ENCODE measurements at regions not wholly inside any gene's neighbourhood (a gene's known extent, or its start where the extent isn't known, plus 50 kb on each side); places are given as distances from the start of the nearest gene placed in this dataset.

GRCh38 chr5:4068171-4068570 lies 472.5 kb downstream of the IRX1 start:
- no peak for ATAC-seq
- no peak overlapping the region for H3K27ac ChIP-seq
- no peak for TF ChIP-seq POLR2A (IDR thresholded peaks at IDR 0.05)
- no peak for TF ChIP-seq EP300 (IDR thresholded peaks at IDR 0.05)
- no peak for TF ChIP-seq POLR2AphosphoS5 (IDR thresholded peaks at IDR 0.05)
- TF ChIP-seq CTCF (IDR thresholded peaks at IDR 0.05) = no peak
- no peak overlapping the region for H3K4me3 ChIP-seq
- WGBS, 2 donors (ENCODE audit: low coverage in 1 of 2) = 37 to 69% methylated on average over 6 of the region's 6 CpGs
- no peaks in the 10 kb centered on the region for H3K9me3 ChIP-seq
- H3K4me1 ChIP-seq = no peaks in the 10 kb centered on the region
- H3K27me3 ChIP-seq = peaks cover 6% of the 10 kb centered on the region
- H3K36me3 ChIP-seq = no peaks in the 10 kb centered on the region

- 57 to 85% methylated on average over 5 of the region's 5 CpGs for WGBS, 2 donors (ENCODE audit: low coverage in 1 of 2)
- H3K27ac ChIP-seq = no peak overlapping the region
- TF ChIP-seq POLR2A (IDR thresholded peaks at IDR 0.05) (no peak), EP300 (IDR thresholded peaks at IDR 0.05) (no peak), CTCF (IDR thresholded peaks at IDR 0.05) (no peak), POLR2AphosphoS5 (IDR thresholded peaks at IDR 0.05) (no peak)
- H3K27me3 ChIP-seq = peaks cover 7% of the 10 kb centered on the region
- H3K36me3 ChIP-seq = no peaks in the 10 kb centered on the region
- no peak for ATAC-seq
- H3K9me3 ChIP-seq = no peaks in the 10 kb centered on the region
- no peak overlapping the region for H3K4me3 ChIP-seq
- H3K4me1 ChIP-seq = no peaks in the 10 kb centered on the region
Observed at GRCh38 chr5:4078544-4078943, 482.9 kb downstream of the IRX1 start.

GRCh38 chr5:4079831-4080230 lies 484.2 kb downstream of the IRX1 start:
- Histone ChIP-seq H3K27me3 (peaks cover 7% of the 10 kb centered on the region), H3K4me3 (no peak overlapping the region), H3K36me3 (no peaks in the 10 kb centered on the region), H3K27ac (no peak overlapping the region), H3K9me3 (no peaks in the 10 kb centered on the region), H3K4me1 (no peaks in the 10 kb centered on the region)
- 0% methylated on average over 1 of the region's 1 CpG; no CpG with 5 or more reads in 1 of the 2 donors for WGBS, 2 donors (ENCODE audit: low coverage in 1 of 2)
- TF ChIP-seq CTCF (IDR thresholded peaks at IDR 0.05) (no peak), EP300 (IDR thresholded peaks at IDR 0.05) (no peak), POLR2AphosphoS5 (IDR thresholded peaks at IDR 0.05) (no peak), POLR2A (IDR thresholded peaks at IDR 0.05) (no peak)
- no peak for ATAC-seq

GRCh38 chr5:4080370-4080769 lies 484.7 kb downstream of the IRX1 start:
- TF ChIP-seq POLR2AphosphoS5 (IDR thresholded peaks at IDR 0.05) = no peak
- no peak for TF ChIP-seq POLR2A (IDR thresholded peaks at IDR 0.05)
- TF ChIP-seq CTCF (IDR thresholded peaks at IDR 0.05) = no peak
- no peak for TF ChIP-seq EP300 (IDR thresholded peaks at IDR 0.05)
- H3K4me3 ChIP-seq = no peak overlapping the region
- no peaks in the 10 kb centered on the region for H3K4me1 ChIP-seq
- peaks cover 7% of the 10 kb centered on the region for H3K27me3 ChIP-seq
- no peaks in the 10 kb centered on the region for H3K36me3 ChIP-seq
- H3K9me3 ChIP-seq = no peaks in the 10 kb centered on the region
- H3K27ac ChIP-seq = no peak overlapping the region
- ATAC-seq = no peak
- WGBS, 2 donors (ENCODE audit: low coverage in 1 of 2) = 70 to 95% methylated on average over 2 to 3 of the region's 3 CpGs

GRCh38 chr5:4081059-4081458 lies 485.4 kb downstream of the IRX1 start:
- no peak for TF ChIP-seq EP300 (IDR thresholded peaks at IDR 0.05)
- no peak for TF ChIP-seq CTCF (IDR thresholded peaks at IDR 0.05)
- TF ChIP-seq POLR2A (IDR thresholded peaks at IDR 0.05) = no peak
- TF ChIP-seq POLR2AphosphoS5 (IDR thresholded peaks at IDR 0.05) = no peak
- Histone ChIP-seq H3K9me3 (no peaks in the 10 kb centered on the region), H3K4me3 (no peak overlapping the region), H3K4me1 (no peaks in the 10 kb centered on the region), H3K27me3 (peaks cover 7% of the 10 kb centered on the region), H3K27ac (no peak overlapping the region), H3K36me3 (no peaks in the 10 kb centered on the region)
- no peak for ATAC-seq
- 79 to 82% methylated on average over 5 of the region's 5 CpGs for WGBS, 2 donors (ENCODE audit: low coverage in 1 of 2)
